Cardiac fibroblast (primary cell): ENCODE measurements at regions not wholly inside any gene's neighbourhood (a gene's known extent, or its start where the extent isn't known, plus 50 kb on each side); places are given as distances from the start of the nearest gene placed in this dataset.

Source experiments
- DNase-seq, 2 donors: peaks; one replicate each; pipeline versions ENCODE4 v3.0.0 to v3.0.0-alpha.2; 2010; ENCODE audit warnings: low read depth in 2 of 2
- H3K4me3 ChIP-seq, 2 donors: replicated peaks in 1 of 2; 1 replicate in 1 of 2; 2 replicates in 1 of 2; pipeline ENCODE4 v1.5.1; 2011; ENCODE audit warnings: low read depth in 2 of 2, low read length in 2 of 2, mild to moderate bottlenecking in 2 of 2, moderate library complexity in 1 of 2
- CTCF ChIP-seq: IDR thresholded peaks from one replicate; pipeline ENCODE4 v1.5.1; 2011; ENCODE audit warnings: low read depth, mild to moderate bottlenecking, low read length, inconsistent platforms

- no peak overlapping the region for H3K4me3 ChIP-seq
- no peak for TF ChIP-seq CTCF
- DNase-seq: no peak
Measured at GRCh38 chr2:57877811-57878170, 168.8 kb upstream of the VRK2 start.

GRCh38 chr2:57878171-57878865 lies 168.3 kb upstream of the VRK2 start:
- no peak for TF ChIP-seq CTCF
- DNase-seq: no peak
- H3K4me3 ChIP-seq: no peak overlapping the region

DNA sequence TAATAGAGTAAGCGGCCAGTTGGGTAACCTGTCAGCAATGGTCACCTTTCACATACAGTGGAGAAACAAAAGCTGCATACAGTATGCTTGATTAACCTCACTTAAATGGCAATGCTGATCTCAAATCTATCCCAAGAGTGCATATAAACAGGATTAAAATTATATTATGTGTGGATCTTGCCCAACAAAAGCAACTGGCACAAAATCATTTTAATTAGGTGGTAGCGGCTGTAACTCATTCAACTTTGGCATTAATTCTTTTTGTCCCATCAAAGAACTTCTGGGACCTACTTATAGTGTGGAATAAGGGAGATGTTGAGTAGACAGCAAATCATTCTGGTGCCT lies 167.8 kb upstream of the VRK2 start:
- TF ChIP-seq CTCF: no peak
- no peak overlapping the region for H3K4me3 ChIP-seq
- DNase-seq: no peak

DNA sequence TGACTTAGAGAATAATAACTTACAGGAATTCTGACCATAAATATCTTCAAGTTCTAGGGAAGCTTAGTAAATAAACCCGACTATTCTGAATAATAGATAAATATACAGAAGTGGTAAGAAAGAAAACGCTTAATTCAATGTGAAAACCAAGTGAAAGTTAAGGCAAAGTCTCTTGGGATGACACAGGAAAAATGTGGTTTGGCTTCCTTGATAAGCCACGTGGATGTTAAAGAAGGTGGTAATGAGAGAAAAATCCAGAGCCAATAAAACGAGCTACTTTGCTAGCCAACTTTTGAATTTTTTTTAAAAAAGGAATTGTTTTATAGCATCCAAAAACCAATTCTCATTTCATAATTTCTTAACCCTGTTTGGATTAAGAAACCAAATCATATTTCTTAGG lies 166.2 kb upstream of the VRK2 start:
- TF ChIP-seq CTCF: no peak
- no peak overlapping the region for H3K4me3 ChIP-seq
- no peak for DNase-seq

DNA sequence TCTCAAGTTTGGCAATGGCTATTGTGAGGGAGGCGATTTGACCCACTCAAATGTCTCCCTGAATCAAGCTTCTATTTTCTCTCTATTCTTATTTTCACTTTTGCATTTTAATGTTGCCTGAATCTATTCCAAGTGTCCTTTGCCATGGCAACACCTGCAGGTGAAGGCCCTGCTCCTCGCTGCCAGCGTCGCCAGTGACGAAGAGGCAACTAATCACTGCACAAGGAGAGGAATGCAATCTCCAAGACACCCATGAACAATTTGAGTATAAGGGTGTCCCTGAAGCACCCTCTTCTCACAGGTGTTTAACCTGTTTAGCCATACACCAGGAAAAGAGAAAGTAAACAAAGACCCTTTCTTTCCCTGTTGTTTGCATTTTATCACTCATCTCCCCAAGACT lies 165.6 kb upstream of the VRK2 start:
- H3K4me3 ChIP-seq: no peak overlapping the region
- TF ChIP-seq CTCF: no peak
- no peak for DNase-seq

- DNase-seq: peak; percentile 2 to 68
- TF ChIP-seq CTCF: no peak
- H3K4me3 ChIP-seq: no peak overlapping the region
Measured at GRCh38 chr2:57881998-57882888, 164.4 kb upstream of the VRK2 start.
